RCC 7860 (cell line): ENCODE measurements at regions not wholly inside any gene's neighbourhood (a gene's known extent, or its start where the extent isn't known, plus 50 kb on each side); places are given as distances from the start of the nearest gene placed in this dataset.
A peak's percentile ranks its signal among the peaks of the same experiment; 100 is the strongest.

Source experiments
- DNase-seq: peaks from one replicate; pipeline ENCODE4 v3.0.0-alpha.2; 2015; ENCODE audit warnings: low spot score
- FAIRE-seq: peaks from 2 replicates; lab custom pipeline; 2012; peaks lifted over from hg19 to GRCh38; lab: Jason Lieb, UNC

DNA sequence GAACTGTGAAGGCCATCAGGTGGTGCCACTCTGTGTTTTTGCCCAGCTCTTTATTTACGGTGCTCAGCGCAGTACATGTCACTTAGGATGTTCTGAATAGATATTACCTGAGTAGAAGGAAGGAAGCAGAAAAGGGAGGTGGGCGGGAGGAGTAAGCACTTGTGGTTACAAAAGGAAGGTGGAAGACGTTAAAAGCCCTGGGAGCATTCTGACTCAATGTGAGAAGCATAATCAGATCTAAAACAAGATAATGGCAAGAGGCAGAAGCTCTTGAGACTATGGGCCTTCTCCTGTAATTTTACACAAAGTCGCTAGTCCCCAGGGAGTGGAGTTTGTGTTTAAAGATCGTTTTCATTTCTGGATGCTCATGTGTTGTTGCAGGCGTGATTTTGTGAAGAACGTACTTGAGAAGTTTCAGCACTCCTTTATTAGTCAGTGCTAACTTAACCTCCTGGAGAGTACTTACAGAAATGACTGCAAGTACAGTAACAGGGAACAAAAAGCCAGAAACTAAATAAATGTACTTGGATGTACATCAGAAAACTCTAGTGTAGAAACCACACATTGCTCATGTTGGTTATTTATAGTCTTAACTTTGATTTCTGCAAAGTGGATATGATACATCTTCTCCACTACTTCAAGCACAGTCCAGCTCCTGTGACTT lies 1523.5 kb downstream of the AACS start:
- DNase-seq (no peak), FAIRE-seq (no peak)

DNA sequence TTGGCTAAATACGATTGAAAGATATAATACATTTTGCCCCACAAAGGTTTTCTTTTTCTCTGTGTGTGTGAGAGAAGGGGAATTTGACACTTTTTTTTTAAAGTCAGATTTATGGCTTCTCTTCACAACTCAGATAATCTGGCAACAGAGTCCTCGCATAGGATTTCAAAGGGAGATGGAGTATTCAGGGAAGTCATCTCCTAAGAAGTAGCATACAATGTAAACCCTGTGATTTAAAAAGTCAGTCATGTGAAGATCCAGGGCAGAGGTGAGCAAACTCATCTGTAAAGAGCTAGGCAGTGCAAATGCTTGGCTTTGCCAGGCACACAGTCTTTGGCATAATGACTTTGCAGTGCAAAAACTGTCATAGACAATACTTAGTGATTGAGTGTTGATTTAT lies 1526.3 kb downstream of the AACS start:
- FAIRE-seq (no peak), DNase-seq (no peak)

DNA sequence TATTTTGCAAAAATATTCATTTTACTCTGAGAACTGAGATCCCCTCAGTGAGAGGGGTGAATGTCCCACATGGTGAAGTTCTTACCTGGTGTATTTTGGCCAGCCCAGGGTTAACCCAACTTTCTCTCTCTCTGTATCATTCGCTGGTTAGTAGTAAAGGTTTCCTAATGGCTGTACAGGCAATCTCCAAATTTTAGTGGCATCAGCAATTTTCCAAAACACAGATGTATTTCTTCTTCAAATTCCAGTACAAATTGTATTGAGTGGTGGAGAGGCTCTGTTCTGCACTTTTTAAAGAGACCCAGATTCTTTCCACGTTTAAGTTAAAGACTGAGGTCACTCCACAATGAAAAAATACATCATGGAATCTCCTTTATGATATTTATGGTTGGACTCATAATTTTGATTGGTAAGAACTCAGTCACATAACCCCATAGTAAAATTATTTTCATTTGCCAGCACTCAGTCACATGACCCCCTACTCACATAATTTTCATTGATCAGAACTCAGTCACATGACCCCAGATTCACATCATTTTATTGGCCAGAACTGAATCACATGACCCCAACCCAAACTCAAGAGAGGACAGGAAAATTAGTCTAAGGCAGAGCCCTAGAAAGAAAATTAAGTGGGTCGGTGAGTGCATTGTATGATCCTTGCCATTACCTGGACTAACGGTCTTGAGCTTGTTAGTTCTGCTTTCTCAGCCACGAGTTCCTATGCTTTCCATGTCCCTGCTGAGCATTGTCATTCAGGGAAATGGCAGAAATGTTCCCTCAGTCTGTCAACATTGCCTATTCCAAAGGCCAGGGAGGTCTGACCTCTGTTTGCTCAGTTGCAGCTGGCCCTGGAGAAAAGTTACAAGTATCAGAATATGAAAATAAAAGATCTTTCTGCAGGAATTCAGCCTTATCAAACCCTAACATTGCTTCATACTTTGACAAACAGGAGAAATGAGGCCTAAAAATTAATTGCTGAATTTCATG lies 1536.2 kb downstream of the AACS start:
- FAIRE-seq: no peak
- no peak for DNase-seq

DNA sequence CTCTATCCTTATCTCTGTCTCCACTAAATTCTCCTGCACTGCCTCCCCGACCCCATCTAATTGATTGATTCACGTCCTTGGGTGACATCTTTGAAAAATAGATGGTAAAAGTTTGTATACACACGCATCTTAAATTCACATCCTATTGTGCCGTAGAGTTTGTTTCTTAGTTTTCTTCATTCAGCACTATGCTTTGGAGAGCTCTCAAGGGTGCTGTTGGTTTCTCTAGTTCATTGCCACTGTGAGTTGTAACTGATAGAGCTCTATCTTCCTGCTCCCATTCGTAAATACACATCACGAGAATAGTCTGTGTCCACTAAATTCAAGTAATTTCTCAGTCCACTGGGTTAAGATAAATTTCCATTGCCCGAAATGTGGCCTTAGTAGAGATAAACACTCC lies 1537.4 kb downstream of the AACS start:
- DNase-seq (no peak), FAIRE-seq (no peak)

DNA sequence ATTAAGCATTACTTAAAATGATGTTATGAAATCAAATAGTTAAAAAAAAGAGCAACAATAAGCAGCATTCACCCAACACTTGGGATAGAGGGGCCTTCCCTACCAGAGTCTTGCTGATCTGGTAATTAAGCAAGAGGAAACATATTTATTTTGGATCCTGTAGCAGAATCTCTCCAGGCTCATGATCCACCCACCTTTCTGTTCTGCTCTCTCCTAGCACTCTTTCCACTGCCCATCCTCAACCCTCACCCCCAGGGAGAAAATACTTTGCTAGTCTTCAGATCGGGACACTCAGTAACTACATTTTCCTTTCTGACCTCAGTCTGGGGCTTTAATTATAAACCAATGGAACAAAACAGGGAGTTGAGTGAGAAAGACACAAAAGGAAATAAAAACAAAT lies 1541.9 kb downstream of the AACS start:
- DNase-seq (no peak), FAIRE-seq (no peak)

DNA sequence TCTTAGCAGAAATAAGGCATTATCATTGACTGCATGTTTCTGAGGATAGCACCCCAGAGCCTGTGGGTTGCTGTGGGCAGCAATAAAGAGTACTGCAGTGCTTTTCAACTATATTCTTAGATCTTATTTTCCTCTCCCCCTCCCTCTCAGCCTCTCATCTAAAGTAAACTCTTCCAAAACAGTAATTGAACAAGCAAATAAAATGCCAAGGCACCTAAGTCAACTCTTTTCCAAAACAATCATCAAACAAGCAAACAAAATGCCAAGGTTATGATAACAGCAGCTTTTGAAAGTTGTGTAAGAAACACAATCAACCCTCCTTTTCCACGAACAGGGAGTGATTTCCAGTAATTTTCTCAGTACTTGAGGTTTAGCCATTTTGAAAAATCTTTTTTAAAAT lies 1542.6 kb downstream of the AACS start:
- FAIRE-seq (no peak), DNase-seq (no peak)

DNA sequence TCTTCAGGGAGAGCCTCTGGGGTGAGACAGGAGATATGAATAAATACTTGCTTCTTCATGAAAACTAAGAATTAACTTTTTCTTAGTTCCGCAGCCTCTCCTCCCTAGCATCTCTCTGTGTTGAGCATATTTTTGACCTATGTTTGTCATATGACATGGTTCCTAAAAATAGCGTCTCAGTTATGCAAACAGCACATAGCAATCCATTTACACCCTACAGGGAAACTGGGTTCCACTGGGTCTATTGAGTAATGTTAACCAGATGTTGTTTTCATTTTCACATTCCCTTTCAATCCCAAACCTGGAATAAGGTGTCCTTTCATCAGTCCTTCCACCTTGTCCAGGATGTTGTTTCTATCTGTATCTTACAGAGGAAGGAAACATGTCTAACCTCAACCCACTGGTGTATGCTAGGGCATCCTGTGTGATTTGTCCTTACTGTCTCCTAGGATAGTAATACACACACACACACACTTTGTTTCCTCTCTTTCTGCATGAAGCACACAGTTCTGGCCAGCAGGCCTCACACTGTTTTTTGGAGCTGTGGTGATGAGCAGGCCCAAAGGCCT lies 1543.5 kb downstream of the AACS start:
- no peak for DNase-seq
- no peak for FAIRE-seq

DNA sequence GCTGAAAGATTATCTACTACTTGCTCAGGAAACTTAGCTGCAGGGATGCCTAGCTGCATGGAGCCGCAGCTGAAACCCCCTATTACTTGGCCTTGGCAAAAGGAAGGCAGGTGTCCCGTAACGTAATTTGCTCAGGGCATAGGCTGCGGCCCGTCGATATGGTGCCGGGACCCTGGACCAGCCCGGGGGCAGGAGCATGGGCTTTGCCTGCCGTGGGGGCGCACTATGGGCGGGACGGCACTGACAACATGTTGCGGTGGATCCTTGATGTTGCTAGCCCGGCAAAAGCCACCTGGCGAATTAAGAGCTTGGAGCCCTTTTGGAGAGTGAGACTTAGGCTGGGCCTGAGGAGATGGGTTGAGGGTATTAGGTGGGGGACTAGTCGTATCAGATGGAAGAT lies 1551.2 kb downstream of the AACS start:
- DNase-seq (no peak), FAIRE-seq (no peak)

DNA sequence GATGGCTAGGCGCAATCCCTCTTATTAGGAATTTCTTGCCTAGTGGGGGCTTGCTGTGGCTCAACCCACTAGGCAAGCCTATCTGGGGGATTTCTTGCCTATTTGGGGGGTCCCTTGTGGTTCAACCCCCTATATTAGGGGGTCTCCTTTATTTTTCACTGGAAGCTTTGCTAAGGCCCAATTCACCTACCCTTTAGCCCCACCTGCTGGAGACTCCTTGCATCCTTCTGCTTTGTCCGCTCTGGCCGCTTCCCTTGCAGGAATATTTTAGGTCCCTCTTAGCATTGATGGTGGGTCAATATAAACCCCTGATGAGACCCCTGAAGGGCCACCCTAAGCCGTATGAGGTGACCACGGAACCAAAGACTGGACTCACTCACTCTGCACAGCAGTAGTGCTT lies 1552.1 kb downstream of the AACS start:
- FAIRE-seq: no peak
- DNase-seq: no peak

DNA sequence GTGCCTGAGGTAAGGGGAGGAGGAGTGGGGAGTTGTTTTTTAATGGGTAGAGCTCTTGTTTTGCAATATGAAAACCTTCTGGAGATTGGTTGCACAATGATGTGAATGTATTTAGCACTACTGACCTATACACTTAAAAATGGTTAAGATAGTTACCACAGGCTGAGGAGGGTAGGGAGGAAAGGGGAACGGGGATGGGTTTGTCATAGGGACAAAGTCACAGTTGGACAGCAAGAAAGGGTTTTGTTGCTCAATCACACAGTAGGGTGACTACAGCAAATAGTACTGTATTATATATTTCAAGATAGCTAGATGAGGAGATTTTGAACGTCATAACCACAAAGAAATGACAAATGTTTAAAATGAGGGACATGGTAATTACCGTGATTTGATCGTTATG lies 1562.4 kb downstream of the AACS start:
- no peak for FAIRE-seq
- no peak for DNase-seq

DNA sequence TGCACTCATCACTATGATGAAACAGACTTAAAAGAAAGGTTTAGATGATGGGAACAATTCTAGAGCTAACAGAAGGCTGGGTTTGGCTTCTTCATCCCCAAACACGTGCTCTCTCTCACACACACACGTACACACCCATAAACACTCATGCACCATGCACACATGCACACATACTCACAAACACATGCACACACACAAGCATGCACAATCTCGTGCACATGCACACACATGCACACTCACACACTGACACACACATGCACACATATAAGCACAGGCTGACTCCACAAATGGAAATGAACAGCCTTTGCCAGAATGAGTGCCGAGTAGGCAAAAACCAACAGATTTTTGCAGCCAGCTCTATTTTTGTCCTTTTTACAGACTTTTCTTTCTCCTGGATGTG lies 1571.6 kb downstream of the AACS start:
- no peak for DNase-seq
- FAIRE-seq: no peak

DNA sequence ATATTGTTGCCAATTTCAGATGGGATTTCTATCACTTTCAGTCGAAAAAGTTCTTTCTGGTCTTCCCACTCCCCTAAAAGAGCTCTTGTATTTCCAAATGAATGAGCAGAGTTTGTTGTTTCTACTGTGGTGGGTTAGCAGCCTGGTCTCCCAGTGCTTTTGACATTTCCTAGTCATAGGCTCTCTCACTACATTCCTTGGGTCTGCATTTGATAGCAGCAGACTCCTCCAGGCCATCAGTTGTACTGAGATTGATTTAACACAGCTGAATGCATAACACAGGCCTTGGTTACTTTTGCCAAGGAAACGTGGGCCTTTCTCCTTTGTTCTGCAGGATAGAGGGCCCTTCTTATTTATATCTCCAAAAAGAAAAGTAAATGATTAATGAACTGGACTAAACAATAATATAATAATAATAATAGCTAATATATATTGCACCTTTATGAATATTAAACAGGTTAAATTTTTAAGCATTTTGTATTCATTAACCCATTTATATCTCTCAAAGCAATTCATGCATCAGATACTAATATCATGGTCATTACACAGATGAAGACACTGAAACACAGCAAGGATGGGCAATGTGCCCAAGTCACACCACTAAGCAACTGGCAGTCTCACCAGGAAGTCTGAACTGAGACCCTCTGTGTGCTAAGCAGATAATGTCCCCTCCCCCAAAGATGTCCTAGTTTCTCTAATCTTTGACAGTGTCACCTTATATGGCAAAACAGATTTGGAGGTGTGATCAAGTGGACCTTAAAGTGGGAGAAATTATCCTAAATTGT lies 1579.2 kb downstream of the AACS start:
- no peak for DNase-seq
- no peak for FAIRE-seq

DNA sequence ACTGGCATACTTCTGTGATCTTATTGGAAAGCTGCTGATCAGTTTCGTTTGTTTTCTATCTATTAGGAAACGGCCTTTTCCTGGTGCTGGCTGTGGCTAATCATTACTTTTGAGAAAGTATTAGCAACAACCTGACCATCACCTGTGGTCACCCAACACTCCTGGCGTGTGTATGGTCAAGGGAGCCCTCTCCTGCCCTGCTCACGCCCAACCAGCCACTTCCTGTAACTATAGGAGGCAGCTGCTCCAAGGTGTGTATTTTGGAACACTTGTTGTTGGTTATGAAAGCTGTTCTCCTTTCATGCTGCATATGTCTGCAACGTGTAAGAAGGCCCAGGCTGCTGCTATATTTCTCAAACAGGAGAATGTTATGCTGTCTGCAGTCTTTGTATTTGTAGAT lies 1582.8 kb downstream of the AACS start:
- FAIRE-seq (no peak), DNase-seq (no peak)

DNA sequence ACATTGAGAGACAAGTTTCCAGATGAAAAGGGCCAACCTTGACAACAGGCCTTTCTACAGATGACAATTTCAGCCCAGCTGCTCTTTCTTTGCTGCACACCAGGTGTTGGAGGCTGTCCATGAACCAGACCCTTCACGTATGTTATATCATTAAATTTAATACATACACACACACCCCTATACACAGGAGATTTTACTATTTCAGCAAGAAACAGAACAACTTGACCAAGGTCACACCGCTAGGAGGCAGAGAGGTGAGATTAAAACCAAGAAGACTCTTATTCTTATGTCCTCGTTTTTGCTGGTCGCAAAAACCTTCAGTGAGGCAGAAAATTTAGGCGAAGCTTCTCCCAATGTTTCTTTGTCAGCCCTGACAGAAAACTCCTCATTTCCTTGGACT lies 1585.9 kb downstream of the AACS start:
- no peak for DNase-seq
- FAIRE-seq: no peak

DNA sequence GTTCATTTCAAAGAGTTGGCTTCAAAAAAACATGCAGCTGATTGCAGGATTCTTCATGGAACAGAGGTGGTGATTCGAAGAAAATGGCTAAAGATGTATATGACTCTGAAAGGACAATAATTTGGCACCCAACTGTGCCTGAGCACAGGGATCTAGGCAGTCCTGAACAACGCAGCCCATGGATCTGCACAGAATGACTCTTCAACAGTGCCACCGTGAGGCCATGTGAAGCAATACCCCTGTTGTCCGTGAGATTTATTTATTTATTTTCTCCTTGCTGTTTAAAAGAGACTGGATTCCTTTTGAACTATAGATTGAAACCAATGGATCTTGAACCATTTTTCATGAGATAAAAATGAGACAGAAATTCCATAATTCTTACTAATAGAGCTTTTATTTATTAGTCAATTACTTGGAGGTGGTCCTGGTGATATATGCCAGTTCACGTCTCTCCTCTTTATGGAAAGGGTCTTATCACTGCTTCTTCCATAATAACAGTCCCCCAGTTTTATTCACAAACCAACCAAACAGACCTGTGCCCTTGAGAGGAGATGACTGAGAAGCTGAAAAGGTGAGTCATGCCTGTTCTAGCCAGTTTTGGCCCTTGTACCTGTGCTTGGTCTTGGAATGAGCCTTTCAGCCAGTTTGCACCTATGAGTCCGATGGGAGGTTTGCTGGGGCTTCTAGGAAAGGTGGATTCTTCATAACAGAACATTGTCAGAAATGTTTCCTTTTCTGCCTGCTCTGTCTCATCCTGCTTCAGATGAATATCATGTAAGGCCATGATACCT lies 1598.3 kb downstream of the AACS start:
- no peak for FAIRE-seq

DNA sequence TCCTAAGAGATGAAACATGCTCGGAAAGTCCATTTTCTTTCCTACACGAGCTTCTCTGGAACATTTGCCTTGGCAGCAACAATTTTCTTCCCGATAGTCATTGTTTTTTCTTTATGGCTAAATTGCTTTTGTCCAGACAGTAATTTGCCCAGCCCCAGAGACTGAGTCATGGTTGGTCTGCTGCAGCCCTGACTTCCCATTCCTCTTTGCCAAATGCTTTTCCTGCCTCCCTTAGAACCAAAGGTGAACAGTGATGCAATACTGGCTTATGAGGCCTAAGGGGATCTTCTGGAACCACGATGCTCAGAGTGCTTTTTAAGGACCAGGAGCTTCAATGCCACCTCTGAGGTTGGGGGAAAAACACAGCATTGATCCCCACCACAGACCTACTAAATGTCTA lies 1599.6 kb upstream of the TMEM132C start:
- FAIRE-seq: no peak
- DNase-seq: peak; percentile 37

More for the DNA sequence above, 1598.3 kb downstream of the AACS start:
- DNase-seq: no peak

DNA sequence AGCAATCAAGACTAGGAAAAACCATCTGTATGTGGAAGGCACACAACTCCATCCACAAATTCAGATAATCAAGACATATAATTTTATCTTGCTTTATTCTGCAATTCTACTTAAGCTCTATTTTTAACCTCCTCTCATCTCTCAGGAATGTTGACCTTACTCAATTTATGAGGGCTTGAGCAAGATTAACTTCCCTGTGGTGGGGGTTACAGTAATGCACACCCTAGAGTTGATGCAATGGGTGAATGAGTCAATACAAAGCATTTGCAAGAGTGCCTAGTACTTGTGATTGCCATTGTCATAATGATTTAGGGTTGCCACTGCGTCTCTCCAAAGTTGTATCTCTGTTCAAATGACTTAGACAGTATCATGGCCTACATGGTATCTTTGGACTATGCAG lies 1598.4 kb upstream of the TMEM132C start:
- DNase-seq (peak; percentile 54), FAIRE-seq (no peak)

DNA sequence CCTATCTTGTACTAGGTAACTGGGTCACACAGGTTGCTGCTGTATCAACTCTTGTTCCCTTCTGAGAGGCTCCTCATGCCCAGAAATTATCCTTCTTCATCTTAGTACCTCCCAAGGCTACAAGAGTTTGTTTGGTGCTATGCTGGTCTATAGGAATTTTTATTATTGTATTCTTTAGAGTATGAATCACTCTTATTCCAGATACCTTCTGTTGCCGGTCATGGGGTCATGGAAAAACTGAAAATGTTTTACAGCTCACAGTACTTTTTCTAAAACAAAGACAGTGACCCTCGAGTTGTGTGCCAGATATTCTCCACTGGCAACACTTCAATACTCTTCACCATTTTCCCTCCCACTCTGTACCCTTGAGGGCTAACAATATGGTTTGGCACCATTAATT lies 1598.0 kb upstream of the TMEM132C start:
- FAIRE-seq: no peak
- DNase-seq: peak; percentile 16

DNA sequence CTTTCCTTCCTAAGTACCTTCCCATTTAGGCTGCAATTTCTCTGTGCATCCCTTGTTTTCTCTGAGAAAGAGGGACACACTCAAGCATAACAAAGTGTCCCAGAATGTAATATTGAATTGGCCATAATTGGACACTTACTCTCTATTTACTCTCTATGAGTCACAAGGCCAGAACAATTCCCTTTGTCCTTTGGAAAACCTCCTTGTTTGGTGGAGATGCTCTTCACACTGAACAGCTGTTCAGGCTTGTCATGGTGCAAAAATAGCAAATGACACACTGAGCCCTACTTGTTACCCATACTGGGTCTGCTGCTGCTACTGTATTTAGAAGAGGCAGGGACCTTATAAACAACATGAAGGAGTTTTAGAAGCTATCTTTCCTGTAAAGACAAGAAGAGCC lies 1590.5 kb upstream of the TMEM132C start:
- DNase-seq: no peak
- no peak for FAIRE-seq

DNA sequence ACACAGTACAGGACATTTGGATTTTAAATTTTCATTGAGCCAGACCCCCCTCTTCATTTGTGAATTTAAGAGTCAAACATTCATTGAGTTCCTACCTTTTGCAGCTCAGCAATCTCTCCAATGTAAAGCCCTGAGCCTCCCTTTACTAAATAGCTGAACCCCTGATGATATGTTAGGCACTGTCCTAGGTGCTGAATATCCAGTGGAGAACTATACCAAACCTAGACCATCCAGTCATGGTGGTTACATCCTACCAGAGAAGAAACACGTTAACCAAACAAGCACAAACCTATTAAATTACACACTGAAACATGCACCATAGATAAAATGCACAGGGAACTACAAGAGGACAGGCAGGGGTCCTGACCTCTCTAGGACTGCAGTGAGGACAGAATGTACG lies 1585.3 kb upstream of the TMEM132C start:
- FAIRE-seq (no peak), DNase-seq (no peak)
